Rectal smooth muscle tissue (tissue), 1 donor: ENCODE measurements at regions not wholly inside any gene's neighbourhood (a gene's known extent, or its start where the extent isn't known, plus 50 kb on each side); places are given as distances from the start of the nearest gene placed in this dataset.

Experiments used
- H3K27ac ChIP-seq: one replicate; pipeline ENCODE4 v1.7.0; 2013; ENCODE audit warnings: low read depth, low read length, inconsistent platforms
- H3K27me3 ChIP-seq: one replicate; pipeline ENCODE4 v1.7.0; 2013; ENCODE audit warnings: low read length; ENCODE audit not compliant: control insufficient read depth, insufficient read depth
- H3K36me3 ChIP-seq: one replicate; pipeline ENCODE4 v1.7.0; 2013; ENCODE audit warnings: low read length; ENCODE audit not compliant: control insufficient read depth, insufficient read depth
- H3K4me1 ChIP-seq: one replicate; pipeline ENCODE4 v1.7.0; 2013; ENCODE audit warnings: low read length; ENCODE audit not compliant: control insufficient read depth, insufficient read depth
- H3K4me3 ChIP-seq: one replicate; pipeline ENCODE4 v1.7.0; 2013; ENCODE audit warnings: low read length
- H3K9ac ChIP-seq: one replicate; pipeline ENCODE4 v1.7.0; 2013; ENCODE audit warnings: low read length

DNA sequence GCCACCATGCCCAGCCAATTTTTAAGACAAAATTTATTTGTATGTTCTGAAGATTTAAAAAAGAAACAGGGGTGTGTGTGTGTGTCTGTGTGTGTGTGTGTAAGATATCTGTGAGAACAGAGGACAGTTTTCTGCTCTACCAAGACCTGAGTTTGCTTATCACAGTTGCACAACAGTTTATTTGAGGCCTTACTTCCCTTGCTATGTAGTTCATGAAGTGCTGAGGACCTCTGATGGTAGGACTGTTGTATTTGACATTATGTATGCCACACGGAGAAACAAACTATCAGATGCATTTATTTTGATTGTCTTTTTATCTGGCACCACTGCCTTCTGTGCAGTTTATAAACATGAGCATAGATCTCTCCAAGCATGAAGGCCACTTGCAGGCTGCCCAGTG is 355.2 kb downstream of the PBX1 start:
- no peaks in the 10 kb centered on the region for H3K27me3 ChIP-seq
- peaks cover 14% of the 10 kb centered on the region for H3K4me1 ChIP-seq
- no peak overlapping the region for H3K27ac ChIP-seq
- H3K36me3 ChIP-seq: no peaks in the 10 kb centered on the region
- H3K9ac ChIP-seq: no peak overlapping the region
- H3K4me3 ChIP-seq: no peak overlapping the region

DNA sequence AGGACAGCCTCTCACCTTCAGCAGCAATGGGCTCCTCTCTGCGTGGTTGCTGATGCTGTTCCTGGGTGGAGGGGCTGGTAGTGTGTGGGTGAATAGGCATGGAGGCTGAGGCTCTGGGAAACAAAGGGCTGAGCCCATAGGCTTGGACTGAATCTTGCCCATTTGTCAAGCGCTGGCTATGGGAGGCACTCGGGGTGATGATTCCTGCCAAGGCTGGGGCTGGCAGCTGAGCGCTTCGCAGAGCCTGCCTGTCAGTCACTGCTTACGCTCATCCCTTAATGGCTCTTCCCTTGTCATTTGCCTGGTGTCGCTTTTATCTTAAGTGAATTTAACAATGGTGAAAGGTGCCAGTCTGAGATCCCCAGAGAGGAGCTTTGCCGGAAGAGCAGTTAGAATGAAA is 353.3 kb downstream of the PBX1 start:
- no peak overlapping the region for H3K4me3 ChIP-seq
- H3K27ac ChIP-seq: no peak overlapping the region

DNA sequence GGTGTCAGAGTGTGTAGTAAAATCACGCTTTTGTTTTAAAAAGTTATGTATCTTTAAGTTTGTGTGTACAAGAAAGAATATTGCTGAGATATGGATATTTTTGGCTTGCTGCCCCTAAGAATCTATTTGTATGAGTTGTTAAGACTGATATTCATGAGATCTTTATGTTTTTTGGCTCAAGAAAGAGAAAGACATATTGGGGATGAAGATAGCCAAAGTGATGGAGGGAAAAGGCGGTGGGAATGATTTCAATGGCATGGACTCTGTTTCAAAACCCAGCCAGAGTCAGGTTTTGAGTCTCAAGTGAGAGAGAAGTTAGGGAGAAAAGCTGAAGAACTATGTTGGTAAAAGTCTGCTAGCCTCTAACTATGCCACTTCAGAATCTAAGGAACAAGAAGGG is 351.7 kb downstream of the PBX1 start:
- H3K36me3 ChIP-seq: no peaks in the 10 kb centered on the region
- H3K4me3 ChIP-seq: no peak overlapping the region
- no peak overlapping the region for H3K9ac ChIP-seq
- H3K27me3 ChIP-seq: no peaks in the 10 kb centered on the region
- H3K27ac ChIP-seq: no peak overlapping the region
- peaks cover 4% of the 10 kb centered on the region for H3K4me1 ChIP-seq

More for the DNA sequence above, 353.3 kb downstream of the PBX1 start:
- Histone ChIP-seq H3K4me1 (peaks cover 4% of the 10 kb centered on the region), H3K9ac (no peak overlapping the region), H3K27me3 (no peaks in the 10 kb centered on the region), H3K36me3 (no peaks in the 10 kb centered on the region)

- no peak overlapping the region for H3K9ac ChIP-seq
- no peak overlapping the region for H3K4me3 ChIP-seq
- no peak overlapping the region for H3K27ac ChIP-seq
- no peaks in the 10 kb centered on the region for H3K4me1 ChIP-seq
- no peaks in the 10 kb centered on the region for H3K36me3 ChIP-seq
- no peaks in the 10 kb centered on the region for H3K27me3 ChIP-seq
These were observed 348.7 kb downstream of the PBX1 start for GRCh38 chr1:164907666-164908065.

DNA sequence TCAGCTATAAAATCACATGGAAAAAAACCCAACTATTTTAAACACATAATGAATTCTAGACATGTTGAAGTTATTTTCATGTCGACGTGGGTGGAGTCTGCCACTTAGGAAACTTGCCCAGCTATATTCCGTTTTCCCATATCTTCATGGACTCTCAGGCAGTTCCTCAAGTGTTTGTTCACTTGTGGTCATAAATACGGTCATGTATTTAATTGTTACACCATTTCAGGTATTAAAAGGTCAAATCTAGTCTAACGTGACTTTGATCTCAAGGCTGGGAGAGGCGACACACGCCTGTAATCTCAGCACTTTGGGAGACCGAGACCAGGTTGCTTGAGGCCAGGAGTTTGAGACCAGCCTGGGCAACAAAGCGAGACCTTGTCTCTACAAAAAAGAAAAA is 346.9 kb downstream of the PBX1 start:
- Histone ChIP-seq H3K4me3 (no peak overlapping the region), H3K27ac (no peak overlapping the region), H3K27me3 (no peaks in the 10 kb centered on the region), H3K9ac (no peak overlapping the region), H3K4me1 (no peaks in the 10 kb centered on the region), H3K36me3 (no peaks in the 10 kb centered on the region)

DNA sequence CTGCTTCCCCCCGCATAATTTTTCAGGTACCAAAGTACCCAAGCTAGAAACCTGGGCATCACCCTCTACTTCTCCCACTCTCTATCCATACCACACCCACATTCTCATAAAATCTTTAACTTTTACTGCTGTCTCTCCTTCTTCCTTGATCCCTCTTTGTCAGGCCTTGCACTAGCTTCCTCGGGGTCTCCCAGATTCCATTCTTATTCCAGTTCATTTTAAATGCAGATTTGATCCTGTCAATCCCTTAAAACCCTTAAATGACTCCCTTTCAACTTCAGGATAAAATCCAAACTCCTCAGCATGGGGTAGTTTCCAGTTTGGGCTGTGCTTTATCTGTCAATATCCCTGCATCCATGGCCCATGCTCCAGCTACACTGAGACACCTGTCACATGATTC is 343.5 kb downstream of the PBX1 start:
- H3K36me3 ChIP-seq: no peaks in the 10 kb centered on the region
- no peak overlapping the region for H3K9ac ChIP-seq
- H3K4me3 ChIP-seq: no peak overlapping the region
- no peaks in the 10 kb centered on the region for H3K27me3 ChIP-seq
- H3K4me1 ChIP-seq: no peaks in the 10 kb centered on the region
- H3K27ac ChIP-seq: no peak overlapping the region
